K562 (cell line): ENCODE measurements at regions not wholly inside any gene's neighbourhood (a gene's known extent, or its start where the extent isn't known, plus 50 kb on each side); places are given as distances from the start of the nearest gene placed in this dataset.

ENCODE experiments used
- CTCF ChIP-seq, 3 experiments: IDR thresholded peaks in 2 of 3; conservative IDR thresholded peaks in 1 of 3; 2 replicates each; pipeline ENCODE4 v1.5.1; 2011 to 2012; ENCODE audit warnings: low read length in 3 of 3, mild to moderate bottlenecking in 3 of 3, control low read depth in 2 of 3, improper control_type of control experiment in 1 of 3, inconsistent platforms in 1 of 3, low read depth in 1 of 3, mixed read lengths in 1 of 3, moderate library complexity in 1 of 3; ENCODE audit not compliant: insufficient read depth in 2 of 3
- NCOR1 ChIP-seq: fragments of 450-650 bp; IDR thresholded peaks from 2 replicates; pipeline ENCODE4 v1.6.1; 2016; ENCODE audit warnings: mild to moderate bottlenecking, moderate library complexity
- POLR2A ChIP-seq: fragments of 450-650 bp; conservative IDR thresholded peaks from 2 replicates; pipeline ENCODE4 v1.6.1; 2016
- SP2 ChIP-seq: IDR thresholded peaks from 2 replicates; pipeline ENCODE4 v1.6.1; 2011; ENCODE audit warnings: mild to moderate bottlenecking, low read depth, low read length, moderate library complexity; ENCODE audit not compliant: poor library complexity, severe bottlenecking; ENCODE audit errors: extremely low read depth
- ZBTB43 ChIP-seq: sonication (generic); formaldehyde crosslinking; IDR thresholded peaks from 2 replicates; pipeline ENCODE4 v1.8.0; 2023; ENCODE audit warnings: mild to moderate bottlenecking, missing genetic modification reagents
- ZNF274 ChIP-seq: IDR thresholded peaks from 2 replicates; pipeline ENCODE4 v1.6.1; 2011; ENCODE audit warnings: low read depth, mild to moderate bottlenecking, low read length, moderate library complexity, borderline replicate concordance

- TF ChIP-seq NCOR1 (no peak), ZBTB43 (CRISPR knock-in tag) (no peak), ZNF274 (no peak), CTCF (IDR thresholded peaks at IDR 0.05 in 2 of 3, conservative IDR thresholded peaks at IDR 0.05 in 1 of 3; ENCODE audit: insufficient read depth in 2 of 3, low read depth in 1 of 3, low read length in 3 of 3) (no peak), POLR2A (no peak), SP2 (no peak)
These were observed 96.1 kb upstream of the IFNG-AS1 start for GRCh38 chr12:67893022-67893580.
